ENCODE measurements at regions not wholly inside any gene's neighbourhood (a gene's known extent, or its start where the extent isn't known, plus 50 kb on each side); places are given as distances from the start of the nearest gene placed in this dataset.

GRCh38 chr2:203594541-203594940 lies 59.4 kb upstream of the RAPH1 start:
- TF ChIP-seq CTCF (IDR thresholded peaks at IDR 0.05; ENCODE audit: insufficient read depth, low read length, poor library complexity, severe bottlenecking), result no peak
- Histone ChIP-seq H3K27me3 (replicated peaks; ENCODE audit: control insufficient read depth, insufficient read depth, low read length) (no peaks in the 10 kb centered on the region; the same call in 1 of the 2 replicates), H3K4me3 (replicated peaks; ENCODE audit: low read depth, low read length) (no peak overlapping the region), H3K36me3 (ENCODE audit: control insufficient read depth, insufficient read depth, low read length) (no peaks in the 10 kb centered on the region)
- no peak for DNase-seq (ENCODE audit: extremely low read depth, insufficient read length)

GRCh38 chr2:203596183-203596582 lies 61.1 kb upstream of the RAPH1 start:
- H3K27me3 ChIP-seq (replicated peaks; ENCODE audit: control insufficient read depth, insufficient read depth, low read length), result no peaks in the 10 kb centered on the region; the same call in 1 of the 2 replicates
- TF ChIP-seq CTCF (IDR thresholded peaks at IDR 0.05; ENCODE audit: insufficient read depth, low read length, poor library complexity, severe bottlenecking), result no peak
- no peak overlapping the region for H3K4me3 ChIP-seq (replicated peaks; ENCODE audit: low read depth, low read length)
- DNase-seq (ENCODE audit: extremely low read depth, insufficient read length), result no peak
- no peaks in the 10 kb centered on the region for H3K36me3 ChIP-seq (ENCODE audit: control insufficient read depth, insufficient read depth, low read length)

- TF ChIP-seq CTCF (IDR thresholded peaks at IDR 0.05; ENCODE audit: insufficient read depth, low read length, poor library complexity, severe bottlenecking), result no peak
- no peak overlapping the region for H3K4me3 ChIP-seq (replicated peaks; ENCODE audit: low read depth, low read length)
- peak; percentile 45 for DNase-seq (ENCODE audit: extremely low read depth, insufficient read length)
- peaks cover 1% of the 10 kb centered on the region; the same call in 1 of the 2 replicates for H3K27me3 ChIP-seq (replicated peaks; ENCODE audit: control insufficient read depth, insufficient read depth, low read length)
- H3K36me3 ChIP-seq (ENCODE audit: control insufficient read depth, insufficient read depth, low read length), result no peaks in the 10 kb centered on the region
These were observed 64.4 kb upstream of the RAPH1 start for GRCh38 chr2:203599509-203599908.

- TF ChIP-seq CTCF (IDR thresholded peaks at IDR 0.05; ENCODE audit: insufficient read depth, low read length, poor library complexity, severe bottlenecking), result no peak
- DNase-seq (ENCODE audit: extremely low read depth, insufficient read length), result no peak
- Histone ChIP-seq H3K4me3 (replicated peaks; ENCODE audit: low read depth, low read length) (no peak overlapping the region), H3K27me3 (replicated peaks; ENCODE audit: control insufficient read depth, insufficient read depth, low read length) (peaks cover 1% of the 10 kb centered on the region; the same call in 1 of the 2 replicates), H3K36me3 (ENCODE audit: control insufficient read depth, insufficient read depth, low read length) (no peaks in the 10 kb centered on the region)
These were observed 65.2 kb upstream of the RAPH1 start for GRCh38 chr2:203600286-203600685.

GRCh38 chr2:203603456-203604389 lies 68.6 kb upstream of the RAPH1 start:
- no peak for TF ChIP-seq CTCF (IDR thresholded peaks at IDR 0.05; ENCODE audit: insufficient read depth, low read length, poor library complexity, severe bottlenecking)
- no peak for DNase-seq (ENCODE audit: extremely low read depth, insufficient read length)
- Histone ChIP-seq H3K36me3 (ENCODE audit: control insufficient read depth, insufficient read depth, low read length) (no peaks in the 10 kb centered on the region), H3K27me3 (replicated peaks; ENCODE audit: control insufficient read depth, insufficient read depth, low read length) (peaks cover 1% of the 10 kb centered on the region; the same call in 1 of the 2 replicates), H3K4me3 (replicated peaks; ENCODE audit: low read depth, low read length) (no peak overlapping the region)

Measured in GM06990 (cell line).